K562 (cell line): ENCODE measurements at regions not wholly inside any gene's neighbourhood (a gene's known extent, or its start where the extent isn't known, plus 50 kb on each side); places are given as distances from the start of the nearest gene placed in this dataset.

Experiments
- AFF1 ChIP-seq, 2 experiments: fragments of 450-650 bp; IDR thresholded peaks; 2 replicates each; pipeline ENCODE4 v1.6.1; 2018; ENCODE audit warnings: mild to moderate bottlenecking in 2 of 2, low read depth in 1 of 2; ENCODE audit not compliant: partially characterized antibody in 2 of 2
- CC2D1A ChIP-seq: fragments of 450-650 bp; IDR thresholded peaks from 2 replicates; pipeline ENCODE4 v1.6.1; 2017; ENCODE audit warnings: mild to moderate bottlenecking
- E2F1 ChIP-seq: sonication (generic); formaldehyde crosslinking; IDR thresholded peaks from 2 replicates; pipeline ENCODE4 v1.8.1; 2023; ENCODE audit warnings: mild to moderate bottlenecking, missing genetic modification reagents, moderate library complexity
- FOXK2 ChIP-seq, 2 experiments: fragments of 450-650 bp; IDR thresholded peaks in 1 of 2; conservative IDR thresholded peaks in 1 of 2; 2 replicates each; pipeline ENCODE4 v1.6.1; 2016; ENCODE audit warnings: low read depth in 2 of 2, mild to moderate bottlenecking in 1 of 2
- LEF1 ChIP-seq: fragments of 450-650 bp; IDR thresholded peaks from 2 replicates; pipeline ENCODE4 v1.6.1; 2016; ENCODE audit warnings: mild to moderate bottlenecking
- PCBP2 ChIP-seq: fragments of 200-400 bp; formaldehyde crosslinking; IDR thresholded peaks from 2 replicates; pipeline ENCODE4 v1.6.1; 2018; ENCODE audit warnings: low read length, low read depth, mild to moderate bottlenecking, moderate library complexity; ENCODE audit not compliant: poor library complexity, severe bottlenecking
- PML ChIP-seq: IDR thresholded peaks from 2 replicates; pipeline ENCODE4 v1.6.1; 2012; ENCODE audit warnings: low read length, inconsistent platforms
- POLR2H ChIP-seq: IDR thresholded peaks from 2 replicates; pipeline ENCODE4 v1.6.1; 2016; ENCODE audit warnings: missing genetic modification characterization, low read depth, mild to moderate bottlenecking, control low read depth, missing compliant biosample characterization, moderate library complexity
- POLR3A ChIP-seq: IDR thresholded peaks from 2 replicates; pipeline ENCODE4 v1.6.1; 2011; ENCODE audit warnings: borderline replicate concordance, mild to moderate bottlenecking, moderate library complexity; ENCODE audit not compliant: insufficient read length, insufficient read depth; ENCODE audit errors: extremely low read depth
- TEAD2 ChIP-seq: fragments of 450-650 bp; IDR thresholded peaks from 2 replicates; pipeline ENCODE4 v1.6.1; 2016; ENCODE audit warnings: missing genetic modification characterization, control low read depth, missing compliant biosample characterization
- ZBTB5 ChIP-seq: fragments of 450-650 bp; IDR thresholded peaks from 2 replicates; pipeline ENCODE4 v1.6.1; 2017; ENCODE audit warnings: antibody characterized with exemption
- ZFPM2 ChIP-seq: fragments of 250-450 bp; sonication (Bioruptor Pico); IDR thresholded peaks from 2 replicates; pipeline ENCODE4 v1.5.1; 2022; ENCODE audit warnings: mild to moderate bottlenecking
- ZNF586 ChIP-seq: fragments of 450-650 bp; formaldehyde crosslinking; conservative IDR thresholded peaks from 2 replicates; pipeline ENCODE4 v1.4.0; 2020; ENCODE audit warnings: mild to moderate bottlenecking, moderate library complexity
- ZNF592 ChIP-seq: fragments of 450-650 bp; IDR thresholded peaks from 2 replicates; pipeline ENCODE4 v1.6.1; 2017; ENCODE audit warnings: antibody characterized with exemption, mild to moderate bottlenecking

- TF ChIP-seq ZNF592: peak; percentile 91
- 0 out of 2 replicates have a peak, but pooled peaks have one; percentile 49 for TF ChIP-seq TEAD2 (tag)
- TF ChIP-seq PCBP2: no peak
- peak; percentile 88 for TF ChIP-seq ZBTB5
- TF ChIP-seq AFF1 (IDR thresholded peaks at IDR 0.05; ENCODE audit: low read depth in 1 of 2, partially characterized antibody in 2 of 2): peak in 1 of 2 experiments; percentile 80
- TF ChIP-seq PML: 0 out of 2 replicates have a peak, but pooled peaks have one; percentile 35
- TF ChIP-seq ZNF586 (CRISPR knock-in tag): no peak
- 0 out of 2 replicates have a peak, but pooled peaks have one; percentile 49 for TF ChIP-seq ZFPM2
- peak; percentile 30 for TF ChIP-seq LEF1
- TF ChIP-seq E2F1 (CRISPR knock-in tag): peak; percentile 53
- TF ChIP-seq FOXK2 (conservative IDR thresholded peaks at IDR 0.05 in 1 of 2, IDR thresholded peaks at IDR 0.05 in 1 of 2; ENCODE audit: low read depth in 2 of 2): peak; percentile 56 to 92; a peak in 3 of 4 replicates
- peak; percentile 46; the same call in 1 of the 2 replicates for TF ChIP-seq CC2D1A
- peak; percentile 99 for TF ChIP-seq POLR3A
- TF ChIP-seq POLR2H (tag): peak; percentile 100
These were observed 132.8 kb upstream of the ZNF184 start (continued) for GRCh38 chr6:27605401-27606342.
